GM12878 (cell line): ENCODE measurements at regions not wholly inside any gene's neighbourhood (a gene's known extent, or its start where the extent isn't known, plus 50 kb on each side); places are given as distances from the start of the nearest gene placed in this dataset.

ENCODE experiments used
- ATAC-seq: fragments of 200-7000 bp; cut with Tn5 transposase; 3 replicates; pipeline ENCODE4 v1.9.1; 2020; ENCODE audit warnings: mild to moderate bottlenecking, moderate library complexity
- BruUV-seq: library from RNA; stranded (reverse); fragments of 400-500 nt; replicated peaks from 2 replicates; lab custom pipeline; 2021; lab: Mats Ljungman, UMichigan
- CTCF ChIA-PET: fragments of 300-600 bp; sonication (Branson Sonifier 250); formaldehyde crosslinking; extraction: SDS; loops from one replicate; lab custom pipeline; 2021; ENCODE audit warnings: inconsistent platforms; lab: Yijun Ruan, JAX
- POLR2A ChIA-PET: fragments of 350-600 bp; formaldehyde crosslinking; extraction: SDS; loops from one replicate; lab custom pipeline; 2021; ENCODE audit warnings: inconsistent platforms; lab: Charles Lee
- RAD21 ChIA-PET: fragments of 300-600 bp; sonication (Branson Sonifier 250); formaldehyde crosslinking; loops from one replicate; lab custom pipeline; 2023; ENCODE audit warnings: antibody characterized with exemption; ENCODE audit not compliant: unreplicated experiment; lab: Charles Lee
- SMC1A ChIA-PET: fragments of 300-600 bp; sonication (Branson Sonifier 250); formaldehyde crosslinking; loops from one replicate; lab custom pipeline; 2023; ENCODE audit not compliant: unreplicated experiment, uncharacterized antibody; lab: Charles Lee
- DNase-seq: peaks from one replicate; pipeline ENCODE4 v3.0.0-alpha.2; 2011; ENCODE audit warnings: low read depth, low spot score
- FAIRE-seq: peaks from 3 replicates; lab custom pipeline; 2011; peaks lifted over from hg19 to GRCh38; lab: Jason Lieb, UNC
- H2AFZ ChIP-seq: 2 replicates; pipeline ENCODE4 v1.6.0; 2011; ENCODE audit warnings: low read depth, low read length, control low read depth; ENCODE audit not compliant: control insufficient read depth
- H3K27ac ChIP-seq: 2 replicates; pipeline ENCODE4 v1.5.1; 2011; ENCODE audit warnings: control low read depth; ENCODE audit not compliant: control insufficient read depth, insufficient read depth
- H3K27me3 ChIP-seq, 2 experiments: replicated peaks in 1 of 2; 2 replicates each; pipeline versions ENCODE4 v1.6.0 to v1.6.1; 2011; ENCODE audit warnings: low read length in 1 of 2; ENCODE audit not compliant: control insufficient read depth in 2 of 2, insufficient read depth in 2 of 2
- H3K36me3 ChIP-seq, 2 experiments: 2 replicates each; pipeline ENCODE4 v1.5.1; 2011; ENCODE audit warnings: low read length in 1 of 2; ENCODE audit not compliant: control insufficient read depth in 2 of 2, insufficient read depth in 2 of 2
- H3K4me1 ChIP-seq: 2 replicates; pipeline ENCODE4 v1.6.1; 2011; ENCODE audit warnings: mild to moderate bottlenecking, low read length, moderate library complexity, mixed read lengths; ENCODE audit not compliant: control insufficient read depth, insufficient read depth
- H3K4me2 ChIP-seq: 2 replicates; pipeline ENCODE4 v1.6.0; 2011; ENCODE audit warnings: control low read depth; ENCODE audit not compliant: control insufficient read depth, insufficient read depth
- H3K4me3 ChIP-seq: fragments of 200-600 bp; sonication (generic); 2 replicates; pipeline ENCODE4 v1.5.1; 2016
- H3K79me2 ChIP-seq: 2 replicates; pipeline ENCODE4 v1.6.0; 2011; ENCODE audit warnings: low read length; ENCODE audit not compliant: control insufficient read depth, insufficient read depth
- H3K9ac ChIP-seq: 2 replicates; pipeline ENCODE4 v1.8.0; 2011; ENCODE audit warnings: low read length, control low read depth, mixed read lengths; ENCODE audit not compliant: control insufficient read depth, insufficient read depth
- H3K9me3 ChIP-seq: replicated peaks from 3 replicates; pipeline ENCODE4 v1.5.1; 2011; ENCODE audit warnings: mild to moderate bottlenecking, low read length; ENCODE audit not compliant: control insufficient read depth, insufficient read depth
- H4K20me1 ChIP-seq: 2 replicates; pipeline ENCODE4 v1.6.0; 2011; ENCODE audit not compliant: control insufficient read depth, insufficient read depth
- ESRRA ChIP-seq: IDR thresholded peaks from 2 replicates; pipeline ENCODE4 v1.6.1; 2012; ENCODE audit warnings: mild to moderate bottlenecking, low read length, improper control_type of control experiment
- HDAC2 ChIP-seq: fragments of 200-600 bp; sonication (generic); IDR thresholded peaks from 2 replicates; pipeline ENCODE4 v1.6.1; 2017
- NRF1 ChIP-seq: conservative IDR thresholded peaks from 2 replicates; pipeline ENCODE4 v1.6.1; 2011; ENCODE audit warnings: mild to moderate bottlenecking, low read depth, low read length, improper control_type of control experiment
- PAX8 ChIP-seq: fragments of 450-650 bp; IDR thresholded peaks from 2 replicates; pipeline ENCODE4 v1.6.1; 2017; ENCODE audit warnings: mild to moderate bottlenecking, moderate library complexity
- POLR2A ChIP-seq: IDR thresholded peaks from 2 replicates; pipeline ENCODE4 v1.6.1; 2011; ENCODE audit warnings: low read depth, mild to moderate bottlenecking, low read length
- RBBP5 ChIP-seq: fragments of 200-600 bp; sonication (generic); conservative IDR thresholded peaks from 2 replicates; pipeline ENCODE4 v1.6.1; 2016
- RELB ChIP-seq: fragments of 450-650 bp; IDR thresholded peaks from 2 replicates; pipeline ENCODE4 v1.6.1; 2017; ENCODE audit warnings: low read depth, mild to moderate bottlenecking, moderate library complexity
- RFX5 ChIP-seq: IDR thresholded peaks from 2 replicates; pipeline ENCODE4 v1.6.1; 2011; ENCODE audit warnings: low read depth, low read length, improper control_type of control experiment
- TCF12 ChIP-seq: IDR thresholded peaks from 2 replicates; pipeline ENCODE4 v1.6.1; 2011; ENCODE audit warnings: low read depth, mild to moderate bottlenecking, low read length
- WGBS: methylation state at CpG from one replicate; pipeline ENCODE4 v1.1.6; 2016; ENCODE audit warnings: low lambda C conversion rate; ENCODE audit not compliant: insufficient replicate concordance, insufficient coverage; ENCODE audit errors: missing lambda C conversion rate; 5-methylcytosine and 5-hydroxymethylcytosine counted together
- in situ Hi-C: fragments of 300-500 bp; cut with MboI; formaldehyde crosslinking; loops from 9 replicates; pipeline ENCODE4 v1.14.3; 2018; ENCODE audit warnings: mixed read lengths
- intact Hi-C: fragments of 100-400 bp; cut with micrococcal nuclease; formaldehyde crosslinking; loops from one replicate; pipeline ENCODE4 v1.14.2; 2022; ENCODE audit not compliant: unreplicated experiment
- TF ChIP-seq, protein P1 (sequence below): fragments of 450-650 bp; IDR thresholded peaks from 2 replicates; pipeline ENCODE4 v1.6.1; 2017; ENCODE audit warnings: mild to moderate bottlenecking
- TF ChIP-seq, protein P2 (sequence below): fragments of 450-650 bp; formaldehyde crosslinking; IDR thresholded peaks from 2 replicates; pipeline ENCODE4 v1.4.0; 2022; ENCODE audit warnings: mild to moderate bottlenecking, moderate library complexity

- TF ChIP-seq RELB (no peak), ESRRA (no peak), TCF12 (no peak), PAX8 (no peak), NRF1 (no peak), POLR2A (no peak), HDAC2 (no peak), RFX5 (no peak)
- TF ChIP-seq, all 136 proteins: peak for 0
These were observed 75.5 kb downstream of the VCAM1 start (continued) for GRCh38 chr1:100794748-100795645.

DNA sequence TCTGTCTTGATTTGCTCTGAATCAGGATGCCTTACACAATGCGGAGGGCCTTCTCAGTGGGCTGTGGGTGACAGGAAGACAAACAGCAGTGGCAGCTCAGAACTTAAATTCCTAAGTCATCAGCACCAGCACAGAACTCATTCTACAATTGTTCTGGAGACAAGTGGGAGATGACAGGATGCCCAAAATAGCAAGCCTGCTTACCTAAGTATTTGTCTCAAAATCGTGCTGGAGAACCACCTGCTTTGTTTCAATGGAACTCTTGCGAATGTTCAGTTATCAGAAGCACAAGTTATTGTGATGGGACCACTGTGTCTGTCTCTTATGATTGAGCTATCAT, 76.1 kb downstream of the VCAM1 start:
- no peak overlapping the region for H3K4me3 ChIP-seq
- ChIA-PET POLR2A (no interaction called here), RAD21 (no interaction called here), SMC1A (no interaction called here), CTCF (interaction anchor here (1.8 kb wide), 1 partner anchor 10 kb away, joined by 4 read pairs; no protein-coding TSS in a partner anchor)
- H3K27ac ChIP-seq: no peak overlapping the region
- DNase-seq (no peak), ATAC-seq (no peak), FAIRE-seq (no peak)
- H3K27me3 ChIP-seq: no peaks in the 10 kb centered on the region; a peak in 1 of 4 replicates
- intact Hi-C loops (no loop called here), in situ Hi-C loops (no loop called here)
- H3K9me3 ChIP-seq: no peaks in the 10 kb centered on the region
- no peaks in the 10 kb centered on the region for H3K4me1 ChIP-seq
- TF ChIP-seq, protein P1, sequence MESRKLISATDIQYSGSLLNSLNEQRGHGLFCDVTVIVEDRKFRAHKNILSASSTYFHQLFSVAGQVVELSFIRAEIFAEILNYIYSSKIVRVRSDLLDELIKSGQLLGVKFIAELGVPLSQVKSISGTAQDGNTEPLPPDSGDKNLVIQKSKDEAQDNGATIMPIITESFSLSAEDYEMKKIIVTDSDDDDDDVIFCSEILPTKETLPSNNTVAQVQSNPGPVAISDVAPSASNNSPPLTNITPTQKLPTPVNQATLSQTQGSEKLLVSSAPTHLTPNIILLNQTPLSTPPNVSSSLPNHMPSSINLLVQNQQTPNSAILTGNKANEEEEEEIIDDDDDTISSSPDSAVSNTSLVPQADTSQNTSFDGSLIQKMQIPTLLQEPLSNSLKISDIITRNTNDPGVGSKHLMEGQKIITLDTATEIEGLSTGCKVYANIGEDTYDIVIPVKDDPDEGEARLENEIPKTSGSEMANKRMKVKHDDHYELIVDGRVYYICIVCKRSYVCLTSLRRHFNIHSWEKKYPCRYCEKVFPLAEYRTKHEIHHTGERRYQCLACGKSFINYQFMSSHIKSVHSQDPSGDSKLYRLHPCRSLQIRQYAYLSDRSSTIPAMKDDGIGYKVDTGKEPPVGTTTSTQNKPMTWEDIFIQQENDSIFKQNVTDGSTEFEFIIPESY: no peak
- TF ChIP-seq RBBP5: no peak
- TF ChIP-seq, protein P2, sequence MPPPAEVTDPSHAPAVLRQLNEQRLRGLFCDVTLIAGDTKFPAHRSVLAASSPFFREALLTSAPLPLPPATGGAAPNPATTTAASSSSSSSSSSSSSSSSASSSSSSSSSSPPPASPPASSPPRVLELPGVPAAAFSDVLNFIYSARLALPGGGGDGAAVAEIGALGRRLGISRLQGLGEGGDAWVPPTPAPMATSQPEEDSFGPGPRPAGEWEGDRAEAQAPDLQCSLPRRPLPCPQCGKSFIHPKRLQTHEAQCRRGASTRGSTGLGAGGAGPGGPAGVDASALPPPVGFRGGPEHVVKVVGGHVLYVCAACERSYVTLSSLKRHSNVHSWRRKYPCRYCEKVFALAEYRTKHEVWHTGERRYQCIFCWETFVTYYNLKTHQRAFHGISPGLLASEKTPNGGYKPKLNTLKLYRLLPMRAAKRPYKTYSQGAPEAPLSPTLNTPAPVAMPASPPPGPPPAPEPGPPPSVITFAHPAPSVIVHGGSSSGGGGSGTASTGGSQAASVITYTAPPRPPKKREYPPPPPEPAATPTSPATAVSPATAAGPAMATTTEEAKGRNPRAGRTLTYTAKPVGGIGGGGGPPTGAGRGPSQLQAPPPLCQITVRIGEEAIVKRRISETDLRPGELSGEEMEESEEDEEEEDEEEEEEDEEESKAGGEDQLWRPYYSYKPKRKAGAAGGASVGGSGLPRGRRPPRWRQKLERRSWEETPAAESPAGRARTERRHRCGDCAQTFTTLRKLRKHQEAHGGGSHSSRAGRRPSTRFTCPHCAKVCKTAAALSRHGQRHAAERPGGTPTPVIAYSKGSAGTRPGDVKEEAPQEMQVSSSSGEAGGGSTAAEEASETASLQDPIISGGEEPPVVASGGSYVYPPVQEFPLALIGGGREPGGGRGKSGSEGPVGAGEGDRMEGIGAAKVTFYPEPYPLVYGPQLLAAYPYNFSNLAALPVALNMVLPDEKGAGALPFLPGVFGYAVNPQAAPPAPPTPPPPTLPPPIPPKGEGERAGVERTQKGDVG (CRISPR knock-in tag): no peak
- no TSS peak for BruUV-seq
- H3K36me3 ChIP-seq: no peaks in the 10 kb centered on the region
- H2AFZ ChIP-seq: no peak overlapping the region
- no peaks in the 10 kb centered on the region for H4K20me1 ChIP-seq
- no peaks in the 10 kb centered on the region for H3K79me2 ChIP-seq
- 55% methylated on average over 3 of the region's 3 CpGs for WGBS
- no peak overlapping the region for H3K4me2 ChIP-seq
- no peak overlapping the region for H3K9ac ChIP-seq
